ENCODE measurements at regions not wholly inside any gene's neighbourhood (a gene's known extent, or its start where the extent isn't known, plus 50 kb on each side); places are given as distances from the start of the nearest gene placed in this dataset.

DNA sequence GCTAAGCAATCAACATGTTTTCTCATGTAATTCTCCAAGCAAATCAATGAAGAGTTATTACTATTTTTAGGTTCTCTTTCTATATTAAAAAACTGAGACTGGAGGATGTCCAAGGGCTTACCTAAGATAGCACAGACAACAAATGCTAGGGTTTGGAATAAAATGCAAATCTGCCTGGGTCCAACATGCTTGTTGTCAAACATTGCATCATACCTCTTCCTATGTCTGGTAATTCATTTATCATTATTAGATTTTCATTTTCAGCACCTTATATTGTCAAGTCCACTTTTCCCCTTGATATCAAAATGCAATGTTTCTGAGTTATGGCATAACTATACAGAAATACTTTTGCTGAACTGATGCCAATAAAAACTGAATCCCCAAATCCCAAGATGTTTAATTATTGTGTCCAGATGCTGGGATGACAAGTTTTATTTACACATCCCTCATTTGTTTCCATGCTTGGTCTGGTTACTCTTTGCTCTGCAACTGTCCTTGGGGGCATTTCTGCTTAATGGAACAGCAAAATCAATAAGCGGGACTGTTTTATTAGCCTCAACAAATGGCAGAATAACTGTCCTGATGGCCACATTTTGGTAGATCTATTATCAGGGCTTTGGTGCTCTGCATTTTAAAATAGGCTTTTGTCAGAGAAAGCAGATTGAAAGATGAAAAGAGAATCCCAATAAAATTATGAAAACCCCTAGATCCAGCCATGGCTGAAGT is 86.0 kb downstream of the C11orf87 start:
- intact Hi-C loops (cut with DNase I): no loop called here
- no peak overlapping the region for H3K27ac ChIP-seq
- DNase-seq (ENCODE audit: extremely low spot score in 2 of 2): no peak
- no peaks in the 10 kb centered on the region for H3K27me3 ChIP-seq
- TF ChIP-seq, protein P1, sequence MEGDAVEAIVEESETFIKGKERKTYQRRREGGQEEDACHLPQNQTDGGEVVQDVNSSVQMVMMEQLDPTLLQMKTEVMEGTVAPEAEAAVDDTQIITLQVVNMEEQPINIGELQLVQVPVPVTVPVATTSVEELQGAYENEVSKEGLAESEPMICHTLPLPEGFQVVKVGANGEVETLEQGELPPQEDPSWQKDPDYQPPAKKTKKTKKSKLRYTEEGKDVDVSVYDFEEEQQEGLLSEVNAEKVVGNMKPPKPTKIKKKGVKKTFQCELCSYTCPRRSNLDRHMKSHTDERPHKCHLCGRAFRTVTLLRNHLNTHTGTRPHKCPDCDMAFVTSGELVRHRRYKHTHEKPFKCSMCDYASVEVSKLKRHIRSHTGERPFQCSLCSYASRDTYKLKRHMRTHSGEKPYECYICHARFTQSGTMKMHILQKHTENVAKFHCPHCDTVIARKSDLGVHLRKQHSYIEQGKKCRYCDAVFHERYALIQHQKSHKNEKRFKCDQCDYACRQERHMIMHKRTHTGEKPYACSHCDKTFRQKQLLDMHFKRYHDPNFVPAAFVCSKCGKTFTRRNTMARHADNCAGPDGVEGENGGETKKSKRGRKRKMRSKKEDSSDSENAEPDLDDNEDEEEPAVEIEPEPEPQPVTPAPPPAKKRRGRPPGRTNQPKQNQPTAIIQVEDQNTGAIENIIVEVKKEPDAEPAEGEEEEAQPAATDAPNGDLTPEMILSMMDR (IDR thresholded peaks at IDR 0.05): no peak
- TF ChIP-seq POLR2AphosphoS5 (IDR thresholded peaks at IDR 0.05; ENCODE audit: insufficient read depth in 1 of 2, low read depth in 1 of 2) (no peak), POLR2A (IDR thresholded peaks at IDR 0.05) (no peak)
- no peak overlapping the region for H3K4me3 ChIP-seq
- no peaks in the 10 kb centered on the region for H3K36me3 ChIP-seq
- no peaks in the 10 kb centered on the region for H3K4me1 ChIP-seq
- no peaks in the 10 kb centered on the region for H3K9me3 ChIP-seq

DNA sequence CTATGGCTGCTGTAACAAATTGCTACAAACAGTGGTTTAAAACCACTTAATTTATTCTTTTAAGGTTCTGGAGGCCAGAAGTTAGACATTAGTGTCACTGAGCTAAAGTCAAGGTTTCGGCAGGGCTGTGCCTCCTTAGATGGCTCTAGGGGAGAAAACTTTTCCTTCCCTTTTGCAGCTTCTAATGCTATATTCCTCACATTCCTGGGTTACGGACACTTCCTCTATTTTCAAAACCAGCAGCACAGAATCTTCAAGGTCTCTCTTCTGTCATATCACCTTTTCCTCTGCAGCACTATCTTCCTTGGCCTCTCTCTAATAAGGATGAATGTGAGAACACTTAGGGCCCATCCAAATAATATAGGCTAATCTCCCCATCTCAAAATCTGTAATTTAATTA is 87.0 kb downstream of the C11orf87 start:
- intact Hi-C loops (cut with DNase I): no loop called here
- DNase-seq (ENCODE audit: extremely low spot score in 2 of 2): no peak
- no peak overlapping the region for H3K27ac ChIP-seq
- H3K36me3 ChIP-seq: no peaks in the 10 kb centered on the region
- no peaks in the 10 kb centered on the region for H3K27me3 ChIP-seq
- TF ChIP-seq POLR2AphosphoS5 (IDR thresholded peaks at IDR 0.05; ENCODE audit: insufficient read depth in 1 of 2, low read depth in 1 of 2) (no peak), POLR2A (IDR thresholded peaks at IDR 0.05) (no peak)
- TF ChIP-seq, protein P1 (IDR thresholded peaks at IDR 0.05): no peak
- no peaks in the 10 kb centered on the region for H3K4me1 ChIP-seq
- no peak overlapping the region for H3K4me3 ChIP-seq
- H3K9me3 ChIP-seq: no peaks in the 10 kb centered on the region

DNA sequence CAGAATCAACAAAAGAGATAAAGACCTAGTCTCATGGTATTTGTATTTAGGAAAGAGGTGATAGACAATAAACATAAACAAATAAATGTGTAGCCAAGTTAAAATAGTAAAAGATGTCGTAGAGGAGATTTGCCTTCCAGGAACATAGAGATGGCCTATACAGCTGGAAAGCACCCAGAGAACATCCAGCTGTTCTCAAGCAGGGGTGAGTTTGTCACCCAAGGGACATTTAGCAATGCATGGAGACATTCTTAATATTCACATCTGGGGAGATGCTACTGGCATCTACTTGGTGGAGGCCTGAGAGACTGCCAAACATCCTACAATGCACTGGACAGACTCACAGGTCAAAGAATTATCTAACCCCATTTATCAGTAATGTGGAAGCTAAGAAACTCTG is 88.3 kb downstream of the C11orf87 start:
- DNase-seq (ENCODE audit: extremely low spot score in 2 of 2): no peak
- Histone ChIP-seq H3K4me1 (no peaks in the 10 kb centered on the region), H3K27me3 (no peaks in the 10 kb centered on the region), H3K27ac (no peak overlapping the region), H3K36me3 (no peaks in the 10 kb centered on the region), H3K4me3 (no peak overlapping the region), H3K9me3 (no peaks in the 10 kb centered on the region)
- TF ChIP-seq POLR2AphosphoS5 (IDR thresholded peaks at IDR 0.05; ENCODE audit: insufficient read depth in 1 of 2, low read depth in 1 of 2) (no peak), POLR2A (IDR thresholded peaks at IDR 0.05) (no peak)
- TF ChIP-seq, protein P1 (IDR thresholded peaks at IDR 0.05): no peak
- intact Hi-C loops (cut with DNase I): no loop called here

GRCh38 chr11:109511598-109511997 is 89.6 kb downstream of the C11orf87 start:
- H3K27ac ChIP-seq: no peak overlapping the region
- TF ChIP-seq, protein P1 (IDR thresholded peaks at IDR 0.05): no peak
- TF ChIP-seq POLR2A (IDR thresholded peaks at IDR 0.05): no peak
- TF ChIP-seq POLR2AphosphoS5 (IDR thresholded peaks at IDR 0.05; ENCODE audit: insufficient read depth in 1 of 2, low read depth in 1 of 2): no peak
- DNase-seq (ENCODE audit: extremely low spot score in 2 of 2): no peak
- H3K27me3 ChIP-seq: no peaks in the 10 kb centered on the region
- intact Hi-C loops (cut with DNase I): no loop called here
- no peaks in the 10 kb centered on the region for H3K9me3 ChIP-seq
- H3K4me1 ChIP-seq: no peaks in the 10 kb centered on the region
- H3K36me3 ChIP-seq: no peaks in the 10 kb centered on the region
- H3K4me3 ChIP-seq: no peak overlapping the region

DNA sequence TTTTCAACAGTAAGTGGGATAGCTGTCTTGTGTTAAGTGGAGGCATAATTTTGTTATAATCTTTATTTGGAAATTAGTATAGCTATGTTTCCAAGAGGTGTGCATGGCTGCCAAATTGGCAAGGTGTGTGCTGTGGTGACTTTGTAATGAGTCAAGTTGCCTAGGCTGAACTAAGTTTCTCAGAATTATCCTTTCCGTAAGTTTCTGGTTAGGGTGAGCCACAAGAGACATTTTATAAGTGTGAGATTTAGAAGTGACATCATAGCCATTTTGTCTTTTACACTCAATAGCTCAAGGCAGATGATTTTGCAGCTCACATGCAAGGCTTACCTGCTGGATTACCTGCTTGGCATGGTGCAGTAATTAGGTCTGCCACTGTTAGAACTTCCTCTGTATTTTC is 90.3 kb downstream of the C11orf87 start:
- no peaks in the 10 kb centered on the region for H3K4me1 ChIP-seq
- DNase-seq (ENCODE audit: extremely low spot score in 2 of 2): no peak
- no peaks in the 10 kb centered on the region for H3K27me3 ChIP-seq
- no peaks in the 10 kb centered on the region for H3K36me3 ChIP-seq
- H3K4me3 ChIP-seq: no peak overlapping the region
- intact Hi-C loops (cut with DNase I): no loop called here
- H3K9me3 ChIP-seq: no peaks in the 10 kb centered on the region
- no peak for TF ChIP-seq POLR2A (IDR thresholded peaks at IDR 0.05)
- TF ChIP-seq POLR2AphosphoS5 (IDR thresholded peaks at IDR 0.05; ENCODE audit: insufficient read depth in 1 of 2, low read depth in 1 of 2): no peak
- H3K27ac ChIP-seq: no peak overlapping the region
